A549 (cell line): ENCODE measurements at regions not wholly inside any gene's neighbourhood (a gene's known extent, or its start where the extent isn't known, plus 50 kb on each side); places are given as distances from the start of the nearest gene placed in this dataset.
"Not testable (repeated sequence)": the region's sequence is repeated elsewhere in the genome, so short reads cannot be mapped to it uniquely, and the experiment has no call there.

Experiments
- ATAC-seq, 2 experiments: fragments of 200-7000 bp in 1 of 2; fragments of >200 bp in 1 of 2; cut with Nextera tagmentation in 1 of 2; cut with Tn5 transposase in 1 of 2; 3 replicates each; pipeline versions ENCODE4 v1.8.0 to v1.9.1; 2018 to 2020; ENCODE audit warnings: mild to moderate bottlenecking in 1 of 2, moderate library complexity in 1 of 2
- CTCF ChIA-PET: fragments of 300-600 bp; sonication (Branson Sonifier 250); formaldehyde crosslinking; extraction: SDS; loops from one replicate; lab custom pipeline; 2021; ENCODE audit warnings: antibody characterized with exemption, inconsistent platforms; lab: Yijun Ruan, JAX
- POLR2A ChIA-PET: fragments of 350-600 bp; formaldehyde crosslinking; extraction: SDS; loops from one replicate; lab custom pipeline; 2021; ENCODE audit warnings: antibody characterized with exemption, inconsistent platforms; lab: Yijun Ruan, JAX
- DNase-seq, 2 experiments: peaks; one replicate each; pipeline versions ENCODE4 v3.0.0 to v3.0.0-alpha.2; 2011 to 2016; ENCODE audit warnings: low read depth in 1 of 2, low spot score in 1 of 2
- FAIRE-seq: peaks from 2 replicates; lab custom pipeline; 2011; peaks lifted over from hg19 to GRCh38; lab: Jason Lieb, UNC
- H3K27ac ChIP-seq, 2 experiments: fragments of >200 bp; sonication (Bioruptor Twin); formaldehyde crosslinking; 3 replicates each; pipeline ENCODE4 v1.5.1; 2016 to 2017
- H3K4me1 ChIP-seq: fragments of >200 bp; sonication (Bioruptor Twin); formaldehyde crosslinking; 3 replicates; pipeline ENCODE4 v1.6.1; 2016
- H3K4me2 ChIP-seq: fragments of >200 bp; sonication (Bioruptor Twin); formaldehyde crosslinking; 3 replicates; pipeline ENCODE4 v1.6.1; 2016
- H3K4me3 ChIP-seq: fragments of >200 bp; sonication (Bioruptor Twin); formaldehyde crosslinking; 3 replicates; pipeline ENCODE4 v1.5.1; 2016
- H3K9me3 ChIP-seq: fragments of >200 bp; sonication (Bioruptor Twin); formaldehyde crosslinking; 3 replicates; pipeline ENCODE4 v1.6.1; 2016
- ATOH8 ChIP-seq: fragments of 250-450 bp; sonication (Bioruptor Pico); IDR thresholded peaks from 2 replicates; pipeline ENCODE4 v1.5.0; 2020; ENCODE audit warnings: low read depth, mild to moderate bottlenecking, moderate library complexity
- CHD4 ChIP-seq: fragments of 200-600 bp; sonication (generic); IDR thresholded peaks from 2 replicates; pipeline ENCODE4 v1.6.1; 2016; ENCODE audit warnings: antibody characterized with exemption, mild to moderate bottlenecking, borderline replicate concordance
- CTCF ChIP-seq: fragments of >200 bp; sonication (Bioruptor Twin); formaldehyde crosslinking; IDR thresholded peaks from 3 replicates; pipeline ENCODE4 v1.5.1; 2016
- EHMT2 ChIP-seq: fragments of 200-600 bp; sonication (generic); IDR thresholded peaks from 2 replicates; pipeline ENCODE4 v1.6.1; 2016; ENCODE audit warnings: antibody characterized with exemption, low read depth, mild to moderate bottlenecking, moderate library complexity
- EP300 ChIP-seq, 2 experiments: fragments of >200 bp; sonication (Bioruptor Twin); formaldehyde crosslinking; IDR thresholded peaks; 2 replicates in 1 of 2; 3 replicates in 1 of 2; pipeline ENCODE4 v1.6.1; 2016 to 2017
- FOSB ChIP-seq: fragments of 250-450 bp; sonication (Bioruptor Pico); IDR thresholded peaks from 2 replicates; pipeline ENCODE4 v1.5.0; 2020; ENCODE audit warnings: mild to moderate bottlenecking, moderate library complexity
- FOSL2 ChIP-seq, 2 experiments: fragments of 450-650 bp in 1 of 2; fragments of >200 bp in 1 of 2; sonication (Bioruptor Twin) in 1 of 2; formaldehyde crosslinking; IDR thresholded peaks; 2 replicates each; pipeline versions ENCODE4 v1.5.0 to v1.6.1; 2016 to 2020; ENCODE audit warnings: mild to moderate bottlenecking in 1 of 2, moderate library complexity in 1 of 2
- HDAC2 ChIP-seq: fragments of 200-600 bp; sonication (generic); IDR thresholded peaks from 2 replicates; pipeline ENCODE4 v1.6.1; 2016
- HEYL ChIP-seq: fragments of 250-450 bp; sonication (Bioruptor Pico); IDR thresholded peaks from 2 replicates; pipeline ENCODE4 v1.8.0; 2021; ENCODE audit warnings: mild to moderate bottlenecking, moderate library complexity
- HOXB5 ChIP-seq: fragments of 250-450 bp; sonication (Bioruptor Pico); IDR thresholded peaks from 2 replicates; pipeline ENCODE4 v1.5.0; 2020; ENCODE audit warnings: mild to moderate bottlenecking, moderate library complexity
- JUN ChIP-seq, 2 experiments: fragments of >200 bp; sonication (Bioruptor Twin); formaldehyde crosslinking; IDR thresholded peaks; 2 replicates in 1 of 2; 3 replicates in 1 of 2; pipeline ENCODE4 v1.6.1; 2016 to 2017
- JUNB ChIP-seq: fragments of >200 bp; sonication (Bioruptor Twin); formaldehyde crosslinking; IDR thresholded peaks from 2 replicates; pipeline ENCODE4 v1.6.1; 2016
- KDM1A ChIP-seq: fragments of 200-600 bp; sonication (generic); IDR thresholded peaks from 2 replicates; pipeline ENCODE4 v1.6.1; 2016; ENCODE audit warnings: low read depth, mild to moderate bottlenecking
- KDM5A ChIP-seq: fragments of 200-600 bp; sonication (generic); IDR thresholded peaks from 2 replicates; pipeline ENCODE4 v1.6.1; 2016; ENCODE audit warnings: antibody characterized with exemption, mild to moderate bottlenecking
- MAFK ChIP-seq: fragments of 450-650 bp; IDR thresholded peaks from 2 replicates; pipeline ENCODE4 v1.6.1; 2014; ENCODE audit not compliant: partially characterized antibody
- MAX ChIP-seq: IDR thresholded peaks from 2 replicates; pipeline ENCODE4 v1.6.1; 2012
- MYC ChIP-seq: IDR thresholded peaks from 2 replicates; pipeline ENCODE4 v1.6.1; 2012; ENCODE audit warnings: mild to moderate bottlenecking, inconsistent platforms, low read length, improper control_type of control experiment, borderline replicate concordance
- NR3C1 ChIP-seq: fragments of >200 bp; sonication (Bioruptor Twin); formaldehyde crosslinking; IDR thresholded peaks from 3 replicates; pipeline ENCODE4 v1.6.1; 2017
- PBX3 ChIP-seq: IDR thresholded peaks from 2 replicates; pipeline ENCODE4 v1.6.1; 2012
- RAD21 ChIP-seq, 2 experiments: fragments of >200 bp in 1 of 2; sonication (Bioruptor Twin) in 1 of 2; formaldehyde crosslinking in 1 of 2; IDR thresholded peaks in 1 of 2; conservative IDR thresholded peaks in 1 of 2; 2 replicates in 1 of 2; 3 replicates in 1 of 2; pipeline ENCODE4 v1.6.1; 2012 to 2018; ENCODE audit warnings: inconsistent platforms in 1 of 2
- RARB ChIP-seq: fragments of 250-450 bp; sonication (Bioruptor Pico); IDR thresholded peaks from 2 replicates; pipeline ENCODE4 v1.8.0; 2021; ENCODE audit warnings: mild to moderate bottlenecking, moderate library complexity
- SREBF2 ChIP-seq: fragments of 450-650 bp; IDR thresholded peaks from 2 replicates; pipeline ENCODE4 v1.6.1; 2014; ENCODE audit warnings: mild to moderate bottlenecking, moderate library complexity
- USF2 ChIP-seq: fragments of 450-650 bp; IDR thresholded peaks from 2 replicates; pipeline ENCODE4 v1.6.1; 2014; ENCODE audit warnings: antibody characterized with exemption
- ZC3H11A ChIP-seq: fragments of 450-650 bp; IDR thresholded peaks from 2 replicates; pipeline ENCODE4 v1.6.1; 2014; ENCODE audit warnings: antibody characterized with exemption, mild to moderate bottlenecking
- ZNF302 ChIP-seq: fragments of 250-450 bp; sonication (Bioruptor Pico); IDR thresholded peaks from 2 replicates; pipeline ENCODE4 v1.9.0; 2021; ENCODE audit warnings: inconsistent platforms, mild to moderate bottlenecking, moderate library complexity
- ZSCAN20 ChIP-seq: fragments of 250-450 bp; sonication (Bioruptor Pico); IDR thresholded peaks from 2 replicates; pipeline ENCODE4 v1.8.0; 2022; ENCODE audit warnings: mild to moderate bottlenecking, moderate library complexity
- WGBS: methylation state at CpG from one replicate; pipeline ENCODE4 v1.1.6; 2017; ENCODE audit errors: missing lambda C conversion rate; 5-methylcytosine and 5-hydroxymethylcytosine counted together

- ATAC-seq (no peak), FAIRE-seq (no peak), DNase-seq (no peak)
- Histone ChIP-seq H3K4me3 (no peak overlapping the region), H3K27ac (peak overlapping the region; percentile 70 to 88), H3K4me1 (peaks cover 17% of the 10 kb centered on the region), H3K9me3 (peaks cover 52% of the 10 kb centered on the region), H3K4me2 (peak overlapping the region; percentile 62)
- WGBS = 18% methylated on average over 1 of the region's 1 CpG
- CTCF ChIA-PET = no interaction called here
- TF ChIP-seq MAFK (no peak), HEYL (CRISPR knock-in tag) (no peak), JUN (IDR thresholded peaks at IDR 0.05) (no peak), NR3C1 (no peak), KDM1A (no peak), MAX (no peak)
- POLR2A ChIA-PET = no interaction called here
Measured at GRCh38 chr12:86711731-86712130, 455.5 kb upstream of the MGAT4C start.

GRCh38 chr12:86710109-86710508 lies 453.9 kb upstream of the MGAT4C start:
- no peak for TF ChIP-seq ZSCAN20 (CRISPR knock-in tag)
- TF ChIP-seq PBX3 = no peak
- TF ChIP-seq CTCF = no peak
- TF ChIP-seq ATOH8 (CRISPR knock-in tag) = no peak
- no peak for TF ChIP-seq JUNB
- TF ChIP-seq ZNF302 (CRISPR knock-in tag) = no peak
- no peak for TF ChIP-seq FOSL2 (IDR thresholded peaks at IDR 0.05)
- TF ChIP-seq FOSL2 (CRISPR knock-in tag; IDR thresholded peaks at IDR 0.05) = no peak
- no peak for TF ChIP-seq CHD4
- TF ChIP-seq SREBF2 = no peak
- TF ChIP-seq RARB (CRISPR knock-in tag) = no peak
- TF ChIP-seq, all 56 proteins: peak for 0
- CTCF ChIA-PET = no interaction called here
- DNase-seq = no peak
- POLR2A ChIA-PET = no interaction called here
- Histone ChIP-seq H3K27ac (no peak overlapping the region; a peak in 1 of 6 replicates), H3K4me3 (no peak overlapping the region), H3K9me3 (peaks cover 52% of the 10 kb centered on the region), H3K4me1 (peaks cover 17% of the 10 kb centered on the region), H3K4me2 (no peak overlapping the region)
- ATAC-seq = no peak
- no peak for FAIRE-seq

- H3K4me2 ChIP-seq, POLR2A ChIA-PET, DNase-seq, CTCF ChIA-PET, H3K27ac ChIP-seq, FAIRE-seq, ATAC-seq, H3K4me3 ChIP-seq: not testable (repeated sequence)
- peaks cover 47% of the 10 kb centered on the region for H3K9me3 ChIP-seq
- WGBS = 61% methylated on average over 3 of the region's 3 CpGs
- peaks cover 17% of the 10 kb centered on the region for H3K4me1 ChIP-seq
Measured at GRCh38 chr12:86709017-86709416, 452.8 kb upstream of the MGAT4C start.

- H3K9me3 ChIP-seq = no peaks in the 10 kb centered on the region
- 76% methylated on average over 2 of the region's 2 CpGs for WGBS
- ChIA-PET CTCF (no interaction called here), POLR2A (no interaction called here)
- DNase-seq (no peak), FAIRE-seq (no peak), ATAC-seq (no peak)
- no peak overlapping the region for H3K4me2 ChIP-seq
- TF ChIP-seq PBX3 (no peak), EP300 (IDR thresholded peaks at IDR 0.05) (no peak), FOSB (CRISPR knock-in tag) (no peak), JUNB (no peak), HDAC2 (no peak), HOXB5 (no peak), MYC (no peak), USF2 (no peak), ZC3H11A (no peak), RAD21 (conservative IDR thresholded peaks at IDR 0.05 in 1 of 2, IDR thresholded peaks at IDR 0.05 in 1 of 2) (no peak), SREBF2 (no peak), KDM5A (no peak), EHMT2 (no peak), JUN (IDR thresholded peaks at IDR 0.05) (no peak), ZSCAN20 (CRISPR knock-in tag) (no peak)
- H3K4me3 ChIP-seq = no peak overlapping the region
- no peak overlapping the region for H3K27ac ChIP-seq
- no peaks in the 10 kb centered on the region for H3K4me1 ChIP-seq
Measured at GRCh38 chr12:86698641-86698980, 442.4 kb upstream of the MGAT4C start.
